CD4-positive, alpha-beta T cell treated with Interleukin-1 beta for 1 hour (primary cell): ENCODE measurements at regions not wholly inside any gene's neighbourhood (a gene's known extent, or its start where the extent isn't known, plus 50 kb on each side); places are given as distances from the start of the nearest gene placed in this dataset.
"Not testable (repeated sequence)": the region's sequence is repeated elsewhere in the genome, so short reads cannot be mapped to it uniquely, and the experiment has no call there.

Experiments used
- DNase-seq, 2 donors: peaks; one replicate each; pipeline ENCODE4 v3.0.0-alpha.2; 2020 to 2022

GRCh38 chr17:68097161-68097805, 61.7 kb downstream of the KPNA2 start:
- DNase-seq, result no peak

DNA sequence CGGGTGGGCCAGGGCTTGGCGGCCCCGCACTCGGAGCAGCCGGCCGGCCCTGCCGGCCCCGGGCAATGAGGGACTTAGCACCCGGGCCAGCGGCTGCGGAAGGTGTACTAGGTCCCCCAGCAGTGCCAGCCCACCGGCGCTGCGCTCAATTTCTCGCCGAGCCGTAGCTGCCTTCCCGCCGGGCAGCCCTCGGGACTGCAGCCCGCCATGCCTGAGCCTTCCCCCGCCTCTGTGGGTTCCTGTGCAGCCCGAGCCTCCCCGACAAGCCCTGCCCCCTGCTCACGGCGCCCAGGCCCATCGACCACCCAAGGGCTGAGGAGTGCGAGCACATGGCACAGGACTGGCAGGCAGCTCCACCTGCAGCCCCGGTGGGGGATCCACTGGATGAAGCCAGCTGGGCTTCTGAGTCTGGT, 63.8 kb downstream of the KPNA2 start:
- DNase-seq, result not testable (repeated sequence)

GRCh38 chr17:68100000-68100641, 64.6 kb downstream of the KPNA2 start:
- no peak for DNase-seq

GRCh38 chr17:68101075-68101986, 65.8 kb downstream of the KPNA2 start:
- DNase-seq, result peak; percentile 80 to 85

DNA sequence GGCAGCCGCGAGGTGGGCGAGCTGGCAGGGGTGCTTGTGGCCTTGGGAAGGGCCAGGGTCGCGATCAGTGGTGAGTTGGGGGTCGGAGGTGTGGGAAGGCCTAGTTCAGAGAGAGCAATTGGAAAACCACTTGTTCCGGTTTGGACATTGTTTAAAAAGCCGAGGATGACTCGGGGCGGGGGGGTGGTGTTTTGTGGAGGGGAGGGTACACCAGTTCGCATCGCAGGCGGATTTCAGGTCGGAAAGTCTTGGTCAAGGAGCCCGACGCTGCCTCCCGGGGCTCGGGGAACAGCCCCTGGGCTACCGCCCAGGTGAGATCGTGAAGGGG, 66.4 kb downstream of the KPNA2 start:
- DNase-seq, result no peak

GRCh38 chr17:68102318-68102758, 66.8 kb downstream of the KPNA2 start:
- peak in 1 of 2 donors; percentile 42 for DNase-seq

- DNase-seq, result no peak
Measured at GRCh38 chr17:68103148-68103547, 67.6 kb downstream of the KPNA2 start.

- DNase-seq, result no peak
Measured at GRCh38 chr17:68106085-68106484, 70.5 kb downstream of the KPNA2 start.

DNA sequence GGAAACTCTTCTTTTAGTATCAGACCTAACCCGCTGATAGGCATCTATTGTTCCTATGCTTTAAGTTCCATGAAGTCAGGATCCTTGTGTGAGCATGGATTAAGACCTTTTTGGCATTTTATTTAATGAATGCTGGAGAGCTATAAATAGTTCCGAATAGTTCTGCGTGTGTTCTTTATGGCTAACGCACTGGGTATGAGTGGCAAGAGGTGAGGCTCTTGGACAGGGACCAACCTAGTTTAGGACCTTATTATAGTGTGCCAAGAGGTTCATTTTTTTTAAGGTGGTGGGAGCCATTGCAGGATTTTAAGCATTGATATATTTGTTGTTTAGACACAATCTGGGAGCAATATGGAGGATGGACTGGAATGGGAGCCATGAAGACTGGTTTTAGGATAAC, 71.8 kb downstream of the KPNA2 start:
- no peak for DNase-seq

- no peak for DNase-seq
Measured at GRCh38 chr17:68108313-68109000, 72.9 kb downstream of the KPNA2 start.

GRCh38 chr17:68109404-68109803, 73.9 kb downstream of the KPNA2 start:
- DNase-seq, result not testable (repeated sequence)

DNA sequence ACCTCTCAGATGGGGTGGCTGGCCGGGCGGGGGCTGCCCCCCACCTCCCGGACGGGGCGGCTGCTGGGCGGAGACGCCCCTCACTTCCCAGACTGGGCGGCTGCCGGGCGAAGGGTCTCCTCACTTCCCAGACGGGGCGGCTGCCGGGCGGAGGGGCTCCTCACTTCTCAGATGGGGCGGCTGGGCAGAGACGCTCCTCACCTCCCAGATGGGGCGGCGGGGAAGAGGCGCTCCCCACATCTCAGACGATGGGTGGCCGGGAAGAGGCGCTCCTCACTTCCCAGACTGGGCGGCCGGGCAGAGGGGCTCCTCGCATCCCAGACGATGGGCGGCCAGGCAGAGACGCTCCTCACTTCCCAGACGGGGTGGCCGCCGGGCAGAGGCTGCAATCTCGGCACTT, 80.7 kb downstream of the KPNA2 start:
- DNase-seq, result not testable (repeated sequence)

DNA sequence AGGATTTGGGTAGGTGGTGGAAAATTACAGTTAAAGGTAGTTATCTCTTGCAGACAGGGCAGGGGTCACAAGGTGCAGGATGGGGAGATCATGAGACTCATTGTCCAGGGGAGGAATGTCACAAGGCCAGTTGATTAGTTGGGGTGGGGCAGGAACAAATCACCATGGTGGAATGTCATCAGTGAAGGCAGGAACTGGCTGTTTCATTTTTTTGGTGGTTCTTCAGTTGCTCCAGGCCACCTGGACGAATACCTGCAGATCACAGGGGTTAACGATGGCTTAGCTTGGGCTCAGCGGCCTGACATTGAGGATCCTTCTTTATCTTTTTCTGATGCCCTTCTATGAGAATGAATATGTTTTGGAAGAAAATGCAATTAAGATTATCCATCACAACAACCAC, 87.1 kb downstream of the KPNA2 start:
- no peak for DNase-seq

- DNase-seq, result no peak
Measured at GRCh38 chr17:68125111-68125870, 89.8 kb downstream of the KPNA2 start.

GRCh38 chr17:68127914-68128313, 92.4 kb downstream of the KPNA2 start:
- no peak for DNase-seq

DNA sequence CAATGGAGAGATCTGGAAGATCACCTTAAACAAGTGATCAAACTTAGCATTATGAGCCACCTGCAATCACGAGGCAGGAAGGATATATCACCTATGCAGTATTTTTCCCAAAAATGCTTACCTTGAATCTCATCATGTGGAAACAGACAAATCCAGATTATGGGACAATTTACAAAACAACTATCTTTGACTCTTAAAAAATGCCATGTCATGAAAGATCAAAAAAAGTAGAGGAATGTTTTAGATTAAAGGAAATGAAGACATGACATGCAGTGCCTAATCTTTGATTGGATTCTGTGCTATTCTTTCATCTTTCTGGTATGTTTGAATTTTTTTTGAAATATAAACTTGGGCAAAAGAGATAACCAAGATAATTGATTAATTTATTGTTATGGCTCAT, 95.9 kb downstream of the KPNA2 start:
- no peak for DNase-seq

DNA sequence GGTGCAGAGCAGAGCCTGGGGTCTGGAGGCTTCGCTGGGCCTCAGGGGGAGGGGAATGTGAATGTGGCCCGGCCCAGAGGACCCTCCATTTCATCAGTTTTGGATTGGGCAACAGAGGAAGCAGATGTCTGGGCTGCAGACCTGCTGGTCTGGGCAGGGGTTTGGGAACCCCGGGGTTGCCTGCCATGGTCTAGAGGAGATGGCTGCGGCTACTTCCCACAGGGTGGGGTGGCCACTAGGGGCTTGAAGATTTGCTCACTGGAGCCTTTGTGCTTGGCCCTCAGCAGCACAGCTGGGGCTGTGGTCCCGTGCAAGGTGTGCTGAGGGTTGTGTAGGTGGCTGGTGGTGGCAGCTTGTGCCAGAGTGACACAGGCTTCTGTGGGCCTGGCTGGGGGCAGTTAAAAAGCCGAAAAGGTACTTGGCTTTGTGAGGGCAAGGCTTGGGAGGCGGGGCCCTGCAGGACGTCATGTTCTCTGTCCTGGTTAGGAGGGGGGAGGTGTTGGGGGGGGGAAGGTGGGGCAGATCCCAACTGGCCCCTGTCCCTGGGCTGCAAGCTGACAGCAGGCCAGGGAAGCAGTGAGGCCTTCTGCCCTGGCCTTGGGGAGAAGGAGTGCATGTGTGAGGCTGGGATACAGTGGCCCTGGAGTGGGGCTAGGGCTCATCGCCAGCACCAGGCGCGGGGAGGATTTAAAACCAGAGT, 98.0 kb downstream of the KPNA2 start:
- DNase-seq, result no peak

- DNase-seq, result no peak
Measured at GRCh38 chr17:68134046-68134637, 98.6 kb downstream of the KPNA2 start.

DNA sequence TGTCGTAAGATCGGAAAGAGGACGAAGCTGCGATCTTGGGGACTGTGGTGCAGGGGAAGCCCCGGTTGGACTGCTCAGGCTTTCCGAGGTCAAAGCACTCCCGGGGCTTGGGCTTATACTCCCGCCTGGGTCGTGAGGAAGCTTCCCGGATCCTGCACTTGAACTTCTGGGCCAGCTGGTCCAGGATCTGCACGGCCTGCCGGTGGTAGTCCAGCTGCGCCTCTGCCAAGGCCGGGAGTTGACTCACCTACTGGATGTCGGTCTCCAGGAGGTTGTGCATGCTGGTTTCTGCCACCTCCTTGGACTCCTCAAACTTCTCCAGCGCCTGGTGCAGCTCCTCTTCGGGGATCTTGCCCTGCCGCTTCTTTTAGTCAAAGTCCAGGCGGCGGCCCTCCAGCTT, 99.2 kb downstream of the KPNA2 start:
- no peak for DNase-seq

DNA sequence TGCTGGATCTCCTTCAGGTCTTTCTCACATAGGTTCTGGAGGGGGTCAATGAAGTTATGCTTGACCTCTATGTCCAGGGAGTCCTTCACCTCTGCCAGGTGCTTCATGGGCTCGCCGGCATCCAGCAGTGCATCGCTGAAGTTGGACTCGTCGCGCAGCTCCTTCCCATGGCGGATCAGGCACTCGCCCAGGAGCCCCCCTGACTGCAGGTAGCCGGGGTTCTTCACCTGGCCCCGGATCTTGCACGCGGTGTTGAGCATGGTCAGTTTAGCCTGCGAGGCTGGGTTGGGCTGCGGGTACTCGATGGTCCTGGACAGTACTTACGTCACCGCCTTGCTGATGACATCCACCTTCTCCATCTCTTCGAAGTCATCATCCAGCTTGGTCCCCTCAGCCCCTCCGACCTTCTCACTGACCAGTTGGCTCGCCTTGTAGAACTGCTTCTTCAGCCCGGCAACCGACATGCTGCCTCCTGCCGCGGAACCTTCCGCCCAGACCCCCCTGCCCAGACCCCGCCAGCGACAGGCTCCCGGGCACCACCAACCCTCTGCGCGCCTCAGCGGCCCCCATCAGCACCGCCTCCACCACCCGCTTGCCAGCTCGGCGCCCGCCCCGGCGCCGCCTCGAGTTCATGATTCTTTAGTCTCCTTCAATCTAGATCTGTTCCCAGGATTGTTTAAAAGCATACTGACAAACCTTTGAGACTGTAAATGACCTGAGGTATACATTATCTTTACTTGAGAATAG, 99.8 kb downstream of the KPNA2 start:
- no peak for DNase-seq

DNA sequence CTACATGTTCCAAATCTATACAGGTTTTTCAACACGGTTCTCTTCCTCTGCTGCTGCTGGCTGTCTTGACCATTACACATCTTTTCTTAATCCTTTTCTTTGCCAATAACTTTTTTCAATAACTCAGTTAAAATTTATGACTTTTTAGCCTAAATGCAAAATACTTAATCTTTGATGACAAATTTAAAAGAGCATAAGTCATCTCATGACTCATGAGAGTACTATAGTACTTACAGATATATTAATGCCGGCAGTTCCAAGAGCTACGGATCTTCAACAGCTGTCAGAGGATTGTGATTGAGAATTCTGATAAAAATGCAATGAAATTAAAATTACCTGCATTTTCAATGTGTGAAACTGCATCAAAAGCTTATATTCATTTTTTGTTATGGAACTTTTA, 105.5 kb downstream of the KPNA2 start:
- DNase-seq, result no peak
